Iris pigment epithelial cell (primary cell): ENCODE measurements at regions not wholly inside any gene's neighbourhood (a gene's known extent, or its start where the extent isn't known, plus 50 kb on each side); places are given as distances from the start of the nearest gene placed in this dataset.
A peak's percentile ranks its signal among the peaks of the same experiment; 100 is the strongest.

ENCODE experiments used
- DNase-seq: peaks from one replicate; pipeline ENCODE4 v3.0.0-alpha.2; 2011; ENCODE audit warnings: low read depth

GRCh38 chr14:61941421-61942150 lies 179.4 kb downstream of the SNAPC1 start:
- no peak for DNase-seq

- no peak for DNase-seq
These were observed 186.2 kb downstream of the SNAPC1 start for GRCh38 chr14:61948376-61948775.

DNA sequence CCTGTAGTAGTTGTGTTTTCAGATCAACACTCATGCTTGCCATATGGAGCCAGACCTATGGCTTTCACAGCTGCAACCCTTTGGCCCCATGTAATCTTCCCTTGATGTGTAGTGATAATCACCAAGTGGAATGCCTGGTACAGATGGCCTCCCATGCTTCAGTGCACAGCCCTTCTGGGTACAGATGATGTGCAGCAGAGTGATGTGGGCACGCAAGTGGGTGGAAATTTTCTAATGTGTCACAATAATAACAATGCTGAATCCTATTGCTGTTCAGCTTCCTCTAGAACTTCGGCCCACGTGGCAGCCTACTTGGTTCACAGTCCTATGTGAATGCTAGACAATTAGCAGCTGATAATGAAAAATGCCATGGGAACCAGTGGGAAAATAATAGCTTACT lies 188.1 kb downstream of the SNAPC1 start:
- DNase-seq: no peak

GRCh38 chr14:61953602-61954001 lies 191.4 kb downstream of the SNAPC1 start:
- no peak for DNase-seq

- no peak for DNase-seq
These were observed 192.1 kb downstream of the SNAPC1 start for GRCh38 chr14:61954306-61954705.

DNA sequence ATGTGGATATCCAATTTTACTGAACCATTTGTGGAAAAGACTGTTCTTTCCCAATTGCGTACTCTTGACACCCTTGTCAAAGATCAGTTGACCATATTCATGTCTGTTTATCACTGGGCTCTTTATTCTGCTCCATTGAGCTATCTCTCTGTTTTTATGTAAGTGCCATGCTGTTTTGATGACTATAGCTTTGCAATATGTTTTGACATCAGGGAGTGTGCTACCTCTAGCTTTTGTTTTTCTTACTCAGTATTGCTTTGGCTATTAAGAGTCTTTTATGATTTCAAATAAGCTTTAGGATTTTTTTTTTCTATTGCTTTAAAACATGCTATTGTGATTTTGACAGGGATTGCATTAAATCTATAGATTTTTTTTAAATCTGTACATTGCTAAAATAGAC lies 194.3 kb downstream of the SNAPC1 start:
- DNase-seq: no peak

GRCh38 chr14:61959348-61959747 lies 197.1 kb downstream of the SNAPC1 start:
- DNase-seq: no peak

DNA sequence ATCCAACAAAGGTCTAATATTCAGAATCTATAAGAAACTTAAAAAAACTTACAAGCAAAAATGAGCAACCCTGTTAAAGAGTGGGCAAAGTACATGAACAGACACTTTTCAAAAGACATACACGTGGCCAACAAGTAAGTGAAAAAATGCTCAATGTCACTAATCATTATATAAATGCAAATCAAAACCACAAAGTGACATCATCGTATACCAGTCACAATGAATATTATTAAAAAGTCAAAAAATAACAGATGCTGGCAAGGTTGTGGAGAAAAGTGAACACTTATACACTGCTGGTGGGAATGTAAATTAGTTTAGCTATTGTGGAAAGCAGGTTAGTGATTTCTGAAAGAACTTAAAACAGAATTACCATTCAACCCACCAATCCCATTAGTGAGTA lies 199.1 kb downstream of the SNAPC1 start:
- DNase-seq: no peak

GRCh38 chr14:61963926-61964325 lies 201.7 kb downstream of the SNAPC1 start:
- DNase-seq: peak; percentile 70

GRCh38 chr14:61965030-61965745 lies 203.0 kb downstream of the SNAPC1 start:
- DNase-seq: peak; percentile 97

- DNase-seq: no peak
These were observed 206.0 kb downstream of the SNAPC1 start for GRCh38 chr14:61968207-61968606.

- DNase-seq: no peak
These were observed 210.5 kb downstream of the SNAPC1 start for GRCh38 chr14:61972711-61973110.

DNA sequence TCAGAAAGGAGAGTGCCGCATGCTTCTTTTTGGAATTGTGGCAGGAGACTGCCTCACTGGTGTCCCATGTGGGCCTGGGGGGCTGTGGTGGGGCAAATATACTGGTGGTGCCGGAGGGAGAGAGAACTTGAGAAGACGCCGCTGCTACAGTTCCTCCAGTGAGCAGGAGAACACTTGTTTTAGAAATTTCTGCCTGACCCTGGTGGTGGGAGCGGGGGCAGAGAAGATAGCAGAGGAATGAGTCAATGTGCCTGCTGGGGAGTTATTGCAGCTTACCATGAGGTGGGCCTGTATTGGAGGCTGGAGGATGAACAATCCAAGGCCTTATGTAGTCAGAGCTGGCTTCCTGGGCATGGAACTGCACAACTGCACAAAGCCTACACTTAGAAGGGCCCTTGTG lies 211.8 kb downstream of the SNAPC1 start:
- DNase-seq: peak; percentile 82

GRCh38 chr14:61977217-61977616 lies 215.0 kb downstream of the SNAPC1 start:
- no peak for DNase-seq

DNA sequence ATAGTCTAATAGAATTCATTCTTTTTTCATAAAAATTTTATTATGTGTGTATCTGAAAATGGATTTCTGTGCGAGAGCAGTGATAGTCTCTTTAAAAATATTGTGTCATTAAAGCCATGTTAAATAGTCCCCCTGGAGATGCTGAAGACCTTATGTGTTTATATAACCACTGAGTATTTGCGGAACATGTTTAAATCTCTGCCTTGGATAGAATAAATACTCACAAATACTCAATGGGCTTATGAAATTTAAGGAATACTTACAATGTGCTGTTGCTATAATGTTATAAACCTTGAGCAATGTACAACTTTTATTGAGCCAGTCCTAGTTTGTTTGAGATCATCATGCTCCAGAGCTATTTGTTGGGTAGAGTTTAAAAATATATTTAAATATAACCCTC lies 226.0 kb downstream of the SNAPC1 start:
- no peak for DNase-seq

DNA sequence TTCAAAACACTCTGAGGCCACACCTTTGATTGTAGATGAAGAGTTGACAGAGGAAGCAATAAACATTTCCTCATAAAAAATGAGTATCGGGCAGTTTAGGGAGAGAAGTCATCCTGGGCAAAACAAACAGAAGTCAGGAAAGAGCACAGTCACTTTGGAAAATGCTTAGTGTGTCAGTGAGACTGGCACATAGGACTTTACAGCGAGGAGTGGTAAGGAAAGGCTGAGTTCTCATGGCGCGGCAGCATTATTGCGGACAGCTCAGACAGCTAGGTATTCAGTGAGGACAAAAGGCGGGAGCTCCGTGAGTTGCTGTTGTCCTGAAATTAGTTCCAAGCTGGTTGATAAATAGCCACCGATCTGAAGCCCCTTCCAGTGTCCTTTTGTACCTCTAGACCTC lies 229.9 kb downstream of the SNAPC1 start:
- no peak for DNase-seq

- no peak for DNase-seq
These were observed 230.7 kb downstream of the SNAPC1 start for GRCh38 chr14:61992926-61993325.

- DNase-seq: no peak
These were observed 232.4 kb downstream of the SNAPC1 start for GRCh38 chr14:61994589-61994988.

GRCh38 chr14:61996753-61997152 lies 234.5 kb downstream of the SNAPC1 start:
- DNase-seq: no peak

DNA sequence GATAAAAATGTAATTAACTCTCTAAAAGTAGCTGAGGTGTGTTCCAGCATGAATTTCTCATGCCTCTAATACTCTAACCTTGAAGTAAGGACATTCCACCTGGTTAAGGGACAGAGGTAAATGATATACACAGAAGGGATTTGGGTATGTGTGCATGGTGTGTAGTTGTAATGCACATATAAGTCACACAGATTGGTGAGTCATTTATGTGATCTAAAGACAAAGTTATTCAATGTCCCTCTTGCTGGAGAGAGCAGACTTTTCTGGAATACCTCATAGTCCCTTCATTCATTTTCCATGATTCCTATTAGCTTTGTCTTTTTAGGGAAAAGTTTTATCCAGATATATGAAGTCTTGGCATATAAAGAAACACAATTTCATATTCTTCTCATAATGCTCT lies 234.9 kb downstream of the SNAPC1 start:
- no peak for DNase-seq

GRCh38 chr14:62001963-62002362 lies 239.7 kb downstream of the SNAPC1 start:
- no peak for DNase-seq

- peak; percentile 16 for DNase-seq
These were observed 240.4 kb downstream of the SNAPC1 start for GRCh38 chr14:62002642-62003041.

DNA sequence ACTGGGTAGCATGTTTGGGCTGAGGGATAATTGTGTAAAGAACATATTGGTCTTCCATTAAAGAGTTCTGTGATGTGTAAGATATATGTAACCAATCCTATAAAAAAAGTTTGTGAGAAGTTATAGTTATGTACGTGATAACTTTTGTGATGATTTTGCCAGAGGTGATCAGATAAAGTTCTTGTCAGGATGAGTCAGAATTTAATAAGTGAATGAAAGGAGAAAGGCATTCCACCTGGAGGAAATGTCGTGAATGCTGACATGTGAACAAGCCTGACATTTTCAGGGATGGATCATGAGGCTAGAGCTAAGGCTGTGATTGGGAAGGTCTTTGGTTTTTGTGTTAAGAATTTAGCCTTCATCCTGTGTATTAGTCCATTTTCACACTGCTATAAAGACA lies 241.5 kb downstream of the SNAPC1 start:
- DNase-seq: no peak
